A673 (cell line): ENCODE measurements at regions not wholly inside any gene's neighbourhood (a gene's known extent, or its start where the extent isn't known, plus 50 kb on each side); places are given as distances from the start of the nearest gene placed in this dataset.

Source experiments
- BruUV-seq: library from RNA; stranded (reverse); fragments of 400-500 nt; replicated peaks from 2 replicates; lab custom pipeline; 2021; lab: Mats Ljungman, UMichigan
- CTCF ChIA-PET: fragments of 300-600 bp; sonication (Branson Sonifier 250); formaldehyde crosslinking; loops from one replicate; lab custom pipeline; 2022; ENCODE audit warnings: antibody characterized with exemption; lab: Charles Lee
- POLR2A ChIA-PET: fragments of 300-600 bp; sonication (Branson Sonifier 250); formaldehyde crosslinking; loops from one replicate; lab custom pipeline; 2022; ENCODE audit warnings: antibody characterized with exemption; ENCODE audit not compliant: low non-redundant PET; lab: Charles Lee
- DNase-seq: peaks from one replicate; pipeline ENCODE4 v3.0.0-alpha.2; 2015; ENCODE audit warnings: low spot score
- H3K27ac ChIP-seq: fragments of 200-600 bp; sonication (generic); 2 replicates; pipeline ENCODE4 v1.5.1; 2016; ENCODE audit warnings: mixed run types, low read depth, mild to moderate bottlenecking, mixed read lengths, antibody characterized with exemption, low read length; ENCODE audit not compliant: poor library complexity, severe bottlenecking
- H3K27me3 ChIP-seq: fragments of 200-600 bp; sonication (generic); replicated peaks from 2 replicates; pipeline ENCODE4 v1.6.1; 2017; ENCODE audit warnings: mixed run types, low read depth, mild to moderate bottlenecking, mixed read lengths, antibody characterized with exemption, low read length; ENCODE audit not compliant: insufficient read depth, poor library complexity
- H3K36me3 ChIP-seq: fragments of 200-600 bp; sonication (generic); 2 replicates; pipeline ENCODE4 v1.6.1; 2016; ENCODE audit warnings: mixed run types, mild to moderate bottlenecking, mixed read lengths, antibody characterized with exemption, low read length; ENCODE audit not compliant: insufficient read depth, poor library complexity, severe bottlenecking
- H3K4me1 ChIP-seq: fragments of 200-600 bp; sonication (generic); 2 replicates; pipeline ENCODE4 v1.6.1; 2017; ENCODE audit warnings: mixed run types, mild to moderate bottlenecking, mixed read lengths, antibody characterized with exemption, low read length; ENCODE audit not compliant: insufficient read depth, poor library complexity, severe bottlenecking
- H3K4me3 ChIP-seq: fragments of 200-600 bp; sonication (generic); 2 replicates; pipeline ENCODE4 v1.5.1; 2016; ENCODE audit warnings: low read depth, mixed run types, mild to moderate bottlenecking, mixed read lengths, low read length; ENCODE audit not compliant: poor library complexity, severe bottlenecking
- H3K9me3 ChIP-seq: fragments of 200-600 bp; sonication (generic); 2 replicates; pipeline ENCODE4 v1.6.1; 2016; ENCODE audit warnings: mixed run types, low read depth, mild to moderate bottlenecking, mixed read lengths, antibody characterized with exemption, low read length; ENCODE audit not compliant: poor library complexity, severe bottlenecking
- CTCF ChIP-seq: fragments of 300-800, 200-600 bp; sonication (generic); conservative IDR thresholded peaks from 2 replicates; pipeline ENCODE4 v1.5.1; 2017; ENCODE audit warnings: low read depth, mild to moderate bottlenecking, antibody characterized with exemption, low read length, moderate library complexity, mixed read lengths
- EZH2 ChIP-seq: fragments of 200-600 bp; sonication (generic); IDR thresholded peaks from 2 replicates; pipeline ENCODE4 v1.6.1; 2017; ENCODE audit warnings: borderline replicate concordance, low read depth, mild to moderate bottlenecking, mixed read lengths, antibody characterized with exemption, low read length; ENCODE audit not compliant: poor library complexity, severe bottlenecking
- intact Hi-C: fragments of 100-400 bp; cut with micrococcal nuclease; formaldehyde crosslinking; loops from one replicate; pipeline ENCODE4 v1.10.0; 2022; ENCODE audit not compliant: unreplicated experiment

DNA sequence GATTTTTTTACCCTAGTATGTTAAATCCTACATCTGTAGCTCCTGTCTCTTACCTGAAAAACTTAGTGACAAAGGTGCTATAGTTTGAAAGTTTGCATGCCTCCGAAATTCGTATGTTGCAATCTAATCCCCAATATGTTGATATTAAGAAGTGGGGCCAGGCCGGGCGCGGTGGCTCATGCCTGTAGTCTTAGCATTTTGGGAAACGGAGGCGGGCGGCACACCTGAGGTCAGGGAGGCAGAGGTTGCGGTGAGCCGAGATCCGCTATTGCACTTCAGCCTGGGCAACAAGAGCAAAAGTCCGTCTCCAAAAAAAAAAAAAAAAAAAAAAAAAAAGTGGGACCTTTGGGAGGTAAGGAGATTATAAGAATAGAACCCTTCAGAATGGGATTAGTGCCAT is 471.3 kb upstream of the TECRL start:
- POLR2A ChIA-PET = no interaction called here
- no peaks in the 10 kb centered on the region for H3K4me1 ChIP-seq
- H3K4me3 ChIP-seq = no peak overlapping the region
- CTCF ChIA-PET = no interaction called here
- TF ChIP-seq CTCF = no peak
- no peak for TF ChIP-seq EZH2
- DNase-seq = no peak
- H3K27me3 ChIP-seq = no peaks in the 10 kb centered on the region
- no TSS peak for BruUV-seq
- intact Hi-C loops = no loop called here
- no peaks in the 10 kb centered on the region for H3K9me3 ChIP-seq
- no peaks in the 10 kb centered on the region for H3K36me3 ChIP-seq
- no peak overlapping the region for H3K27ac ChIP-seq

GRCh38 chr4:64876021-64876420 is 466.8 kb upstream of the TECRL start:
- Histone ChIP-seq H3K4me1 (no peaks in the 10 kb centered on the region), H3K9me3 (no peaks in the 10 kb centered on the region), H3K36me3 (no peaks in the 10 kb centered on the region), H3K4me3 (no peak overlapping the region), H3K27ac (no peak overlapping the region), H3K27me3 (no peaks in the 10 kb centered on the region)
- intact Hi-C loops = no loop called here
- CTCF ChIA-PET = no interaction called here
- BruUV-seq = no TSS peak
- POLR2A ChIA-PET = no interaction called here
- TF ChIP-seq EZH2 = no peak
- no peak for TF ChIP-seq CTCF
- DNase-seq = no peak

- no peaks in the 10 kb centered on the region for H3K4me1 ChIP-seq
- intact Hi-C loops = no loop called here
- H3K27me3 ChIP-seq = no peaks in the 10 kb centered on the region
- no peak overlapping the region for H3K4me3 ChIP-seq
- ChIA-PET CTCF (no interaction called here), POLR2A (no interaction called here)
- no TSS peak for BruUV-seq
- H3K27ac ChIP-seq = no peak overlapping the region
- no peak for DNase-seq
- H3K36me3 ChIP-seq = no peaks in the 10 kb centered on the region
- no peaks in the 10 kb centered on the region for H3K9me3 ChIP-seq
- no peak for TF ChIP-seq CTCF
- TF ChIP-seq EZH2 = no peak
Observed at GRCh38 chr4:64870558-64870957, 461.3 kb upstream of the TECRL start.
